NCI-H69 (cell line): ENCODE measurements at regions not wholly inside any gene's neighbourhood (a gene's known extent, or its start where the extent isn't known, plus 50 kb on each side); places are given as distances from the start of the nearest gene placed in this dataset.
"Not testable (repeated sequence)": the region's sequence is repeated elsewhere in the genome, so short reads cannot be mapped to it uniquely, and the experiment has no call there.

ENCODE experiments used
- DNase-seq: peaks from one replicate; lab custom pipeline; 2025; lab: John Stamatoyannopoulos, UW

DNA sequence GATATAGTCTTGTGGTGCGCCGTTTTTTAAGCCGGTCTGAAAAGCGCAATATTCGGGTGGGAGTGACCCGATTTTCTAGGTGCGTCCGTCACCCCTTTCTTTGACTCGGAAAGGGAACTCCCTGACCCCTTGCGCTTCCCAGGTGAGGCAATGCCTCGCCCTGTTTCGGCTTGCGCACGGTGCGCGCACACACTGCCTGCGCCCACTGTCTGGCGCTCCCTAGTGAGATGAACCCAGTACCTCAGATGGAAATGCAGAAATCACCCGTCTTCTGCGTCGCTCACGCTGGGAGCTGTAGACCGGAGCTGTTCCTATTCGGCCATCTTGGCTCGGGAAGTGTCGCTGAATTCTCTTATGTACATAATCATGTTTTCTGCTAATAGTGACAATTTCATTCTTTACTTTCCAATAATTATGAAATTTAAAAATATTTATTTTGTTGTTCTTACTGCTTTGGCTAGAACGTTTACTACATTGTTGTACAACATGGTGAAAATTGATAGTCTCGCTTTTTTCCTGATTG, 61.2 kb upstream of the MINDY3 start:
- DNase-seq, result not testable (repeated sequence)

GRCh38 chr10:15931376-15931775, 71.1 kb upstream of the MINDY3 start:
- no peak for DNase-seq

GRCh38 chr10:15939543-15939942, 79.2 kb upstream of the MINDY3 start:
- DNase-seq, result not testable (repeated sequence)

DNA sequence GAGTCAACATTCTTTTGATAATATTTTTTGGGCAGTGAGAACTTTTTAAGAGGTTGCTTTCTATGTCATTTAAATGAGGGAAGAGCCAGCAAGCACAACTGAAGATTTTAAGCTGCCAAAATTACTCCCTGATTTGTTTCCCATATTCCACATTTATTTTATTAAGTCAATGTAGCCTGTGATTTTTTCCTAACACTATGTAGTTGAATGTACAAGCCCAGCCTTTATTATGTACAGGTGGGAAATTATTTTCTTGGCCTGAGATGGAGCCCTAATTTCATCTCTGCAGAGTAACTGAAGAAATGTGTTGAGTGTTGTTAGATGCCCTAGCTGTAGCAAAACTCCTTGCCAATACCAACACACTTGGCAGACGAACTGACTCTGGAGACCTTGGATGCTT, 83.1 kb upstream of the MINDY3 start:
- DNase-seq, result no peak

DNA sequence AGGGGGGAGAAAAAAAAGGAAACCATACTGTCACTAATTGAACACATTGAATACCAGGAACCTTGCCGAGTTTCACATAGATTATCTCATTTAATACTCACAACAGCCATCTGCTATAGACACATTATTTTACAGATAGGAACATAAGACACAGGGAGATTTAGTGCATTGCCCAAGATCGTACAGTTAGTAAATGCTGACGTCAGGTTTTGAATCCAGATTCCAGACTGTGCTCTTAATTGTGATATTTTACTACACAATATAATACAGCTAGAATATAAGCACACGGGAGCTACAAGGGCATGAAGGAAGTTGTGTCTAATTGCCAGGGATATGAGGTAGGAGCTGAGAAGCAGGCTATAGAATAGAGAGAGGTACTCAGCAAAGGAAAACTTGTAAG, 93.9 kb upstream of the MINDY3 start:
- no peak for DNase-seq

DNA sequence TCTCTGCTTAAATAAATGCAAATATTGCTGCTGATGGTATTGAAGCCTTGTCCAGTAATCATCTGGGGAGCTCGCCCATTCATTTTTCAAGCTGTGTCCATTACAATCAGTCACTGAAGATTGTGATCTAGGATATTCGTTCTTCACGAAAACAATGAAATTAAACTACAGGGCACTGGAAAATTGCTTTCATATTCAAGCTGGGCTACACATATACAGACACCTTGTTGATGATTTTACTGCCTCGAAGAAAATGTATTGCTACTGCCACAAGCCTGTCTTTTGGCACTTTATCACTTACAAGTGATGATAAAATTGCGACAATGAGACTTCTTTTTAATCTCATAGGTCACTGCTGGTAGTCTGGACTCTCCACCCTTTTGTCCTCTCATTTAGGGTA, 100.0 kb upstream of the MINDY3 start:
- DNase-seq, result no peak

- not testable (repeated sequence) for DNase-seq
Measured at GRCh38 chr10:15972736-15973135, 112.4 kb upstream of the MINDY3 start.

DNA sequence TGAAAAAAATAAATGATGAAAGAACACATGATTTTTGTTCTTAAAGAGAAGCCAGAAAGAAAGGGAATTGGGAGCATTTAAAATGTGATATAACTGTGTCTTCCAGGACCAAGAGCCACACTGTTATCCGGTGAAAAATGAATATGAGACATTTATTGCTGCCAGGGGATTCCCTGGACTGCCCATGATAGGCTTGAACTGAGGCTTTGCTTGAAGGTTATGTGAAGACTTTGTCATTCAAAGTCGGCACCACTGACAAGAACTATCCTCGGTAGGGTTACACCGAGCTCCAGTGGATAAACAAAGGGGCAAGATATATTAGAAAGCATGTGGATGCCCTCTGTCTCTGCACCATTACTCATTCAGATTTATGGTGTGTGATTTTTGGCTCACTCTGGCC, 125.4 kb upstream of the MINDY3 start:
- no peak for DNase-seq

GRCh38 chr10:15990535-15991129, 130.3 kb upstream of the MINDY3 start:
- no peak for DNase-seq

GRCh38 chr10:15997313-15997712, 137.0 kb upstream of the MINDY3 start:
- DNase-seq, result no peak

GRCh38 chr10:16001581-16001980, 141.3 kb upstream of the MINDY3 start:
- DNase-seq, result no peak

DNA sequence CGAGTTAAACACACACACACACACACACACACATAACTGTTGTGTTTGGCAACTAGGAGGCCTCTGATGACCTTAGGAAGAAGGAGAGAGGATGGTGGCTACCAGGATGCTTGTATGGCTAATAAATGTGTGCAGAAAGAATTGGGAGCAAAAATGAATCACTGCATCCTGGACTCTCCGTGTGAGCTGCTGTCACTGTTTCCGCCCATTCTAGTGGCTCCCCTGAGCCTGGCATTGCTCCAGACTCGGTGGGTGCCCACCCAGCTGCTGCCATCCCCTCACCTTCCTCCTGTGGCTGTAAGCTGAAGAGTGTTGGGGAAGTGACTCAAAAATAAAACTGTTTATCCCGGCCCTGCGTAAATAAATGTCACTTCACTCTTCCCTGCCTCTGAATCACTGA, 149.5 kb upstream of the MINDY3 start:
- DNase-seq, result no peak

DNA sequence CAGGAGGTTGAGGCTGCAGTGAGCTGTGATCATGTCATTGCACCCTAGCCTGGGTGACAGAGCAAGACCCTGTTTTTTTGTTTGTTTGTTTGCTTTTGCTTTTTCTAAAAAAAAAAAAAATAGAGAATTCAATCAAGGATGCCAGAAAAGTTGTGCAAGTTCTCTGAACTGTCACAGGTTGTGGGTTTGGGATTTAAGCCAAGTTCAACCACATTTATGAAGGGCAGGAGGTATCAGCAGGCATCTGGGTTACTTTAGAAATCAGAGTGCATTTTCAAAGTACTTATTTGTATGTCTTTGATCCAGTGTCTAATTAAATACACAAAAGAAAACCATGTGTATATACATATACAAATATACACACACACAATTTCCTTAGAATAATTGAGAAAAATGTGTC, 151.2 kb upstream of the MINDY3 start:
- peak; percentile 0 for DNase-seq

- DNase-seq, result no peak
Measured at GRCh38 chr10:16014469-16014868, 154.2 kb upstream of the MINDY3 start.

GRCh38 chr10:16016688-16017087, 156.4 kb upstream of the MINDY3 start:
- peak; percentile 8 for DNase-seq

DNA sequence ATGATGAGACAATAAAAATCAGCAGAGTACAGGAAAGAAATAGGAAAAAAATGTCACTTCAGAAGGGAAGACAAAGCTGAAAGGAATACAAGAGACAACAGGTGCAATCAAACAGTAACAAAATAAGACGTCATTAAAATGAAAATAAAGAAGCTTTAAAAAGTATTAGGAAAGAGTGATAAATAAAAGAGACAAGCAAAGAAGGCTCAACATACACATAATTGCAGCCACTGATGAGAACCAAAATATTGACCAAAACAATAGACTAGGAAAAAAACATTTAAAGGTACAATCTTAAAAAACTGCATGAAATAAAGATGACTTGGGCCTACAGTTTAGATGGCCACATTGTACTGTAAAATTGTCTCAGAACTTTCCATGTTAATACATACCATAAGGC, 160.5 kb upstream of the MINDY3 start:
- DNase-seq, result no peak

DNA sequence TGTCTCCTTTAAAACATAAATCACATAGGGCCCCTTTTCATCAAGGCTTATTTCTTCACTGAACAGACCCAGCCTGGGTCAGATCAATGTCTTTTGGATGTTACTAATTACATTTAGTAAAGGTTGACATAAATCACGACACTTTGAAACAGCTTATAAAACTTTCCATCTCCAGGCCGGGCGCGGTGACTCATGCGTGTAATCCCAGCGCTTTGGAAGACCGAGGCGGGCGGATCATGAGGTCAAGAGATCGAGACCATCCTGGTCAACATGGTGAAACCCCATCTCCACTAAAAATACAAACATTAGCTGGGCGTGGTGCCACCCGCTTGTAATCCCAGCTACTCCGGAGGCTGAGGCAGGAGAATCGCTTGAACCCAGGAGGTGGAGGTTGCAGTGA, 166.5 kb upstream of the MINDY3 start:
- not testable (repeated sequence) for DNase-seq

DNA sequence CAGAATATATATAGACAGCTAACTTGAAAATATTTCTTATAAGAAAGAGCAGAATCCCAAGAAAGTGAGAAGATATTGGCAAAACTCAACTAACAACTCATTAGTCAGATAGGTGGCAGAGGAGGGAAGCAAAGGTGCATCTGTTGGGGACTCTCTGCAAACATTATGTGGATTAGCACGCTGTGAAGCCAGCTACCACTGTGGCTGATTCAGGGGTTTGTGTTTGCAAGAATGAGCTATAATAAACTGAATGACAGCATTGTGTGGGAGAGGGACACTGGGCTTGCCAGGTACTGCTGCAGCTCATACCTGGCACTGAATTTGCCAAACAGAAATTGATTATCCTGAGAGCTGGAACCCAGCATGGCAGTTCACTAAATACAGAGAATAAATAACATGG, 170.3 kb upstream of the MINDY3 start:
- DNase-seq, result peak; percentile 21

DNA sequence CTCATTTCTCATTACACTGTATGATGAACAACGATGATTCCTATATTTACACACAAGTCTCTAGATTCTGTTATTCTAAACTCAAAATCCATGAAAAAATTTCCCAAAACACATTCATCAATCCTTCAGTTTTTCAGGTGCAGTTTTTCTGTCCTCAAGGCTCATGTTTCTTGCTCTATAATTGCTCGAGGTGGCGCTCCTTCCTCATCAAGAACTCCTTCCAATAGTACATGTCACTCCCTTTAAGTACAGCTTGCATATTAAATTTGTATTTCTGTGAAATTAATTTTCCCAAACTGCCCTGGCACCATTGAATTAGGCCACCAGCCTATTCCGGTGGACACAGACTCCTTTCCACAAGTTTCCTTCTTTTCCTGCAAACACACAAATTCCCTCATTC, 188.7 kb upstream of the MINDY3 start:
- DNase-seq, result peak; percentile 16

GRCh38 chr10:16049782-16050181, 189.5 kb upstream of the MINDY3 start:
- no peak for DNase-seq

GRCh38 chr10:16063350-16063749, 203.0 kb upstream of the MINDY3 start:
- DNase-seq, result no peak

- not testable (repeated sequence) for DNase-seq
Measured at GRCh38 chr10:16083551-16083950, 223.2 kb upstream of the MINDY3 start.

- DNase-seq, result no peak
Measured at GRCh38 chr10:16105082-16105481, 244.8 kb upstream of the MINDY3 start.
